Karpas-422 (cell line): ENCODE measurements at regions not wholly inside any gene's neighbourhood (a gene's known extent, or its start where the extent isn't known, plus 50 kb on each side); places are given as distances from the start of the nearest gene placed in this dataset.
"Not testable (repeated sequence)": the region's sequence is repeated elsewhere in the genome, so short reads cannot be mapped to it uniquely, and the experiment has no call there.

Experiments used
- DNase-seq: peaks from one replicate; pipeline ENCODE4 v3.0.0-alpha.2; 2015
- H2AFZ ChIP-seq: fragments of 200-600 bp; sonication (generic); 2 replicates; pipeline ENCODE4 v1.6.1; 2014; ENCODE audit warnings: antibody characterized with exemption, low read length, mixed read lengths
- H3K27ac ChIP-seq: fragments of 200-600 bp; sonication (generic); 2 replicates; pipeline ENCODE4 v1.5.1; 2014; ENCODE audit warnings: mild to moderate bottlenecking, low read length, moderate library complexity
- H3K27me3 ChIP-seq: fragments of 200-600 bp; sonication (generic); 2 replicates; pipeline ENCODE4 v1.6.1; 2014; ENCODE audit warnings: low read length, mixed read lengths
- H3K36me3 ChIP-seq: fragments of 200-600 bp; sonication (generic); 2 replicates; pipeline ENCODE4 v1.6.1; 2014; ENCODE audit warnings: low read length, mixed read lengths; ENCODE audit not compliant: insufficient read depth
- H3K4me1 ChIP-seq: fragments of 200-600 bp; sonication (generic); 2 replicates; pipeline ENCODE4 v1.6.1; 2014; ENCODE audit warnings: mild to moderate bottlenecking, low read length, mixed read lengths
- H3K4me2 ChIP-seq: fragments of 200-600 bp; sonication (generic); 2 replicates; pipeline ENCODE4 v1.6.1; 2014; ENCODE audit warnings: low read length, low read depth, mild to moderate bottlenecking; ENCODE audit not compliant: poor library complexity, severe bottlenecking
- H3K4me3 ChIP-seq: fragments of 200-600 bp; sonication (generic); 2 replicates; pipeline ENCODE4 v1.5.1; 2014; ENCODE audit warnings: mild to moderate bottlenecking, antibody characterized with exemption, low read length, mixed read lengths
- H3K79me2 ChIP-seq: fragments of 200-600 bp; sonication (generic); 2 replicates; pipeline ENCODE4 v1.6.1; 2014; ENCODE audit warnings: mild to moderate bottlenecking, low read length, mixed read lengths
- H3K9ac ChIP-seq: fragments of 200-600 bp; sonication (generic); 2 replicates; pipeline ENCODE4 v1.6.0; 2014; ENCODE audit warnings: low read length
- H3K9me2 ChIP-seq: fragments of 200-600 bp; sonication (generic), shearing (Covaris generic); replicated peaks from 2 replicates; pipeline ENCODE4 v1.6.0; 2014; ENCODE audit warnings: mild to moderate bottlenecking, low read length, moderate library complexity; ENCODE audit not compliant: insufficient read depth
- H3K9me3 ChIP-seq: fragments of 300-700, 200-600 bp; sonication (generic); 2 replicates; pipeline ENCODE4 v1.6.1; 2014; ENCODE audit warnings: low read length, mixed read lengths
- H4K20me1 ChIP-seq: fragments of 200-600 bp; sonication (generic); 2 replicates; pipeline ENCODE4 v1.6.1; 2014; ENCODE audit warnings: mild to moderate bottlenecking, antibody characterized with exemption, low read length, low read depth; ENCODE audit not compliant: insufficient read depth

- Histone ChIP-seq H3K36me3 (no peaks in the 10 kb centered on the region), H3K4me3 (no peak overlapping the region), H3K79me2 (no peaks in the 10 kb centered on the region), H3K27ac (no peak overlapping the region), H3K9me3 (no peaks in the 10 kb centered on the region), H4K20me1 (no peaks in the 10 kb centered on the region), H3K9ac (no peak overlapping the region), H3K9me2 (no peaks in the 10 kb centered on the region), H2AFZ (no peak overlapping the region), H3K4me1 (no peaks in the 10 kb centered on the region), H3K4me2 (no peak overlapping the region), H3K27me3 (no peaks in the 10 kb centered on the region)
- no peak for DNase-seq
Measured at GRCh38 chr2:138081225-138082073, 117.2 kb downstream of the HNMT start.

- no peak overlapping the region for H3K27ac ChIP-seq
- H3K79me2 ChIP-seq, result no peaks in the 10 kb centered on the region
- no peak overlapping the region for H3K4me2 ChIP-seq
- no peaks in the 10 kb centered on the region for H3K9me3 ChIP-seq
- H3K9me2 ChIP-seq, result no peaks in the 10 kb centered on the region
- no peak overlapping the region for H3K9ac ChIP-seq
- no peak overlapping the region for H2AFZ ChIP-seq
- no peak for DNase-seq
- no peaks in the 10 kb centered on the region for H3K36me3 ChIP-seq
- no peak overlapping the region for H3K4me3 ChIP-seq
- H3K27me3 ChIP-seq, result no peaks in the 10 kb centered on the region
- H3K4me1 ChIP-seq, result no peaks in the 10 kb centered on the region
- no peaks in the 10 kb centered on the region for H4K20me1 ChIP-seq
Measured at GRCh38 chr2:138084206-138084605, 119.9 kb downstream of the HNMT start.

GRCh38 chr2:138085441-138085840 is 121.2 kb downstream of the HNMT start:
- not testable (repeated sequence) for H3K27me3 ChIP-seq, H3K9me3 ChIP-seq, H3K9ac ChIP-seq, H2AFZ ChIP-seq, H3K27ac ChIP-seq, H3K4me2 ChIP-seq, H3K36me3 ChIP-seq, H3K79me2 ChIP-seq, H3K9me2 ChIP-seq, H3K4me3 ChIP-seq, H3K4me1 ChIP-seq, H4K20me1 ChIP-seq, DNase-seq

GRCh38 chr2:138086576-138086975 is 122.3 kb downstream of the HNMT start:
- Histone ChIP-seq H3K9me2 (no peaks in the 10 kb centered on the region), H3K27ac (no peak overlapping the region), H3K4me3 (no peak overlapping the region), H3K36me3 (no peaks in the 10 kb centered on the region), H3K4me1 (no peaks in the 10 kb centered on the region), H3K9ac (no peak overlapping the region), H2AFZ (no peak overlapping the region), H3K4me2 (no peak overlapping the region), H3K27me3 (no peaks in the 10 kb centered on the region), H4K20me1 (peaks cover 3% of the 10 kb centered on the region; the same call in 1 of the 2 replicates), H3K9me3 (no peaks in the 10 kb centered on the region), H3K79me2 (no peaks in the 10 kb centered on the region)
- no peak for DNase-seq

- no peaks in the 10 kb centered on the region for H3K36me3 ChIP-seq
- H3K9ac ChIP-seq, result no peak overlapping the region
- no peaks in the 10 kb centered on the region for H3K4me1 ChIP-seq
- no peak overlapping the region for H3K4me3 ChIP-seq
- no peak for DNase-seq
- H3K79me2 ChIP-seq, result no peaks in the 10 kb centered on the region
- no peaks in the 10 kb centered on the region for H3K9me3 ChIP-seq
- H2AFZ ChIP-seq, result no peak overlapping the region
- H3K27ac ChIP-seq, result no peak overlapping the region
- H3K9me2 ChIP-seq, result no peaks in the 10 kb centered on the region
- no peak overlapping the region for H3K4me2 ChIP-seq
- peaks cover 3% of the 10 kb centered on the region; the same call in 1 of the 2 replicates for H4K20me1 ChIP-seq
- H3K27me3 ChIP-seq, result no peaks in the 10 kb centered on the region
Measured at GRCh38 chr2:138087751-138088593, 123.7 kb downstream of the HNMT start.

GRCh38 chr2:138090330-138090729 is 126.1 kb downstream of the HNMT start:
- Histone ChIP-seq H3K36me3 (no peaks in the 10 kb centered on the region), H3K9me3 (no peaks in the 10 kb centered on the region), H3K27me3 (no peaks in the 10 kb centered on the region), H3K27ac (no peak overlapping the region), H3K79me2 (no peaks in the 10 kb centered on the region), H3K9me2 (no peaks in the 10 kb centered on the region), H2AFZ (no peak overlapping the region), H3K9ac (no peak overlapping the region), H3K4me3 (no peak overlapping the region), H3K4me2 (no peak overlapping the region), H4K20me1 (peaks cover 6% of the 10 kb centered on the region; the same call in 1 of the 2 replicates), H3K4me1 (no peaks in the 10 kb centered on the region)
- DNase-seq, result peak; percentile 72

GRCh38 chr2:138093455-138093854 is 129.2 kb downstream of the HNMT start:
- peaks cover 6% of the 10 kb centered on the region; the same call in 1 of the 2 replicates for H4K20me1 ChIP-seq
- no peak for DNase-seq

GRCh38 chr2:138094031-138094430 is 129.8 kb downstream of the HNMT start:
- H3K27ac ChIP-seq, result no peak overlapping the region
- H3K9me3 ChIP-seq, result no peaks in the 10 kb centered on the region
- no peaks in the 10 kb centered on the region for H3K27me3 ChIP-seq
- no peak overlapping the region for H3K9ac ChIP-seq
- DNase-seq, result no peak
- no peaks in the 10 kb centered on the region for H3K9me2 ChIP-seq
- H3K4me2 ChIP-seq, result no peak overlapping the region
- H3K36me3 ChIP-seq, result no peaks in the 10 kb centered on the region
- no peak overlapping the region for H2AFZ ChIP-seq
- H3K79me2 ChIP-seq, result no peaks in the 10 kb centered on the region
- H4K20me1 ChIP-seq, result peaks cover 6% of the 10 kb centered on the region; the same call in 1 of the 2 replicates
- H3K4me3 ChIP-seq, result no peak overlapping the region
- H3K4me1 ChIP-seq, result no peaks in the 10 kb centered on the region

More at GRCh38 chr2:138093455-138093854, 129.2 kb downstream of the HNMT start:
- Histone ChIP-seq H3K4me3 (no peak overlapping the region), H3K4me2 (no peak overlapping the region), H3K27me3 (no peaks in the 10 kb centered on the region), H3K79me2 (no peaks in the 10 kb centered on the region), H3K4me1 (no peaks in the 10 kb centered on the region), H3K9ac (no peak overlapping the region), H3K27ac (no peak overlapping the region), H3K36me3 (no peaks in the 10 kb centered on the region), H3K9me3 (no peaks in the 10 kb centered on the region), H2AFZ (no peak overlapping the region), H3K9me2 (no peaks in the 10 kb centered on the region)
